Gastroesophageal sphincter (tissue), 3 donors: ENCODE measurements at regions not wholly inside any gene's neighbourhood (a gene's known extent, or its start where the extent isn't known, plus 50 kb on each side); places are given as distances from the start of the nearest gene placed in this dataset.

Source experiments
- POLR2A ChIP-seq, 2 donors: fragments of 450-650 bp; IDR thresholded peaks; one replicate each; pipeline ENCODE4 v1.6.1; 2017; ENCODE audit warnings: antibody characterized with exemption in 2 of 2, mild to moderate bottlenecking in 2 of 2, moderate library complexity in 1 of 2
- TF ChIP-seq, protein P1 (sequence below), 4 experiments: fragments of 200-600 bp in 2 of 4; fragments of 450-650 bp in 2 of 4; sonication (generic) in 1 of 4; IDR thresholded peaks; one replicate each; pipeline ENCODE4 v1.5.1; 2017 to 2019; ENCODE audit warnings: antibody characterized with exemption in 4 of 4, mild to moderate bottlenecking in 2 of 4, moderate library complexity in 2 of 4

DNA sequence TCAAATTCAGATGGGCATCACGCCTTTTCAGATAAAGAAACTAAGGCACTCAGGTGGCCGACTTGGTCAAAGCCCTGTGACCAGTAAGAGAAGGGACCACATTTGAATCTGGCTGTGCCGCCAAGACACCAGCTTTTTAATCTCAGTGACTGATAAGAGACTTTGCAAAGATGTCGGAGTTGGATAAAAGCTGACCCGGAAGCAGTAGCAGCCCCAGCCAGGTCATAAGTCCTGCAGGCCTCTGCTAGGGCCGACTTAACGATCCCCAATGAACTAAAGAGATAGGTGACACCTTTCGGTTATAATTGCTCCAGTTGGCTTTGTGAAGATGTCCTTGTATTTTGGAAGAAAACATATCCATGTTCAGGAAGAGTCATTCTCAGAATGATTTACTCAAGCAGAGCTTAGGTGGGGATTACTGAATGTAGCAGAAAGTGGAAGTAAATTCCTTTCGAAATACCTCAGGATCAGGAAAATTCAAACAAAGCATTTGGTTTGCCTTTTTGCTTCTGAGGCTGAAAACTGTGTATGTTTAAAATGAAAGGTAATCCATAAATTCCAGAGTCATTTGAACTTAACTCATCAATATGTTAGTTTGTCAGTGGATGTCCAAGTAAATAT, 164.2 kb upstream of the PITRM1 start:
- TF ChIP-seq, protein P1, sequence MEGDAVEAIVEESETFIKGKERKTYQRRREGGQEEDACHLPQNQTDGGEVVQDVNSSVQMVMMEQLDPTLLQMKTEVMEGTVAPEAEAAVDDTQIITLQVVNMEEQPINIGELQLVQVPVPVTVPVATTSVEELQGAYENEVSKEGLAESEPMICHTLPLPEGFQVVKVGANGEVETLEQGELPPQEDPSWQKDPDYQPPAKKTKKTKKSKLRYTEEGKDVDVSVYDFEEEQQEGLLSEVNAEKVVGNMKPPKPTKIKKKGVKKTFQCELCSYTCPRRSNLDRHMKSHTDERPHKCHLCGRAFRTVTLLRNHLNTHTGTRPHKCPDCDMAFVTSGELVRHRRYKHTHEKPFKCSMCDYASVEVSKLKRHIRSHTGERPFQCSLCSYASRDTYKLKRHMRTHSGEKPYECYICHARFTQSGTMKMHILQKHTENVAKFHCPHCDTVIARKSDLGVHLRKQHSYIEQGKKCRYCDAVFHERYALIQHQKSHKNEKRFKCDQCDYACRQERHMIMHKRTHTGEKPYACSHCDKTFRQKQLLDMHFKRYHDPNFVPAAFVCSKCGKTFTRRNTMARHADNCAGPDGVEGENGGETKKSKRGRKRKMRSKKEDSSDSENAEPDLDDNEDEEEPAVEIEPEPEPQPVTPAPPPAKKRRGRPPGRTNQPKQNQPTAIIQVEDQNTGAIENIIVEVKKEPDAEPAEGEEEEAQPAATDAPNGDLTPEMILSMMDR (IDR thresholded peaks at IDR 0.05): no peak
- no peak for TF ChIP-seq POLR2A (IDR thresholded peaks at IDR 0.05)
